Urinary bladder (tissue), 3 donors: ENCODE measurements at regions not wholly inside any gene's neighbourhood (a gene's known extent, or its start where the extent isn't known, plus 50 kb on each side); places are given as distances from the start of the nearest gene placed in this dataset.

Source experiments
- DNase-seq: peaks from one replicate; pipeline ENCODE4 v3.0.0-alpha.2; 2015; ENCODE audit errors: extremely low spot score
- H3K27ac ChIP-seq: one replicate; pipeline ENCODE4 v1.5.1; 2013; ENCODE audit warnings: low read depth, mild to moderate bottlenecking, moderate library complexity
- H3K36me3 ChIP-seq: one replicate; pipeline ENCODE4 v1.6.1; 2013; ENCODE audit warnings: mild to moderate bottlenecking, moderate library complexity; ENCODE audit not compliant: insufficient read depth
- H3K4me1 ChIP-seq: one replicate; pipeline ENCODE4 v1.6.1; 2013; ENCODE audit warnings: mild to moderate bottlenecking, moderate library complexity; ENCODE audit not compliant: insufficient read depth
- H3K4me3 ChIP-seq: one replicate; pipeline ENCODE4 v1.5.1; 2013; ENCODE audit warnings: low read depth, low read length
- WGBS: extraction: QIAGEN DNeasy Blood & Tissue Kit; methylation state at CpG from one replicate; pipeline ENCODE4 v1.1.7; 2013; 5-methylcytosine and 5-hydroxymethylcytosine counted together
- donor health status: healthy with polysubstance abuse.
- donor health status: healthy.

GRCh38 chr12:127334912-127335644 is 931.9 kb upstream of the TMEM132C start:
- no peak for DNase-seq
- no peaks in the 10 kb centered on the region for H3K4me1 ChIP-seq
- no peak overlapping the region for H3K27ac ChIP-seq
- H3K4me3 ChIP-seq = no peak overlapping the region
- 7% methylated on average over 1 of the region's 1 CpG for WGBS
- H3K36me3 ChIP-seq = no peaks in the 10 kb centered on the region

- Histone ChIP-seq H3K36me3 (no peaks in the 10 kb centered on the region), H3K27ac (no peak overlapping the region), H3K4me3 (no peak overlapping the region), H3K4me1 (no peaks in the 10 kb centered on the region)
- WGBS = 66% methylated on average over 1 of the region's 1 CpG
- DNase-seq = peak; percentile 2
These were observed 930.6 kb upstream of the TMEM132C start for GRCh38 chr12:127336416-127336815.

- H3K27ac ChIP-seq = no peak overlapping the region
- WGBS = 70% methylated on average over 4 of the region's 4 CpGs
- no peaks in the 10 kb centered on the region for H3K4me1 ChIP-seq
- no peaks in the 10 kb centered on the region for H3K36me3 ChIP-seq
- no peak for DNase-seq
- no peak overlapping the region for H3K4me3 ChIP-seq
These were observed 927.9 kb upstream of the TMEM132C start for GRCh38 chr12:127339065-127339464.

GRCh38 chr12:127340381-127340780 is 926.6 kb upstream of the TMEM132C start:
- Histone ChIP-seq H3K27ac (no peak overlapping the region), H3K4me1 (no peaks in the 10 kb centered on the region), H3K4me3 (no peak overlapping the region), H3K36me3 (no peaks in the 10 kb centered on the region)
- WGBS = 81% methylated on average over 6 of the region's 6 CpGs
- no peak for DNase-seq

GRCh38 chr12:127342861-127343260 is 924.1 kb upstream of the TMEM132C start:
- WGBS = 63% methylated on average over 6 of the region's 6 CpGs
- Histone ChIP-seq H3K4me3 (no peak overlapping the region), H3K27ac (no peak overlapping the region), H3K36me3 (no peaks in the 10 kb centered on the region), H3K4me1 (no peaks in the 10 kb centered on the region)
- no peak for DNase-seq

GRCh38 chr12:127343940-127344339 is 923.0 kb upstream of the TMEM132C start:
- DNase-seq = no peak
- WGBS = 54% methylated on average over 5 of the region's 5 CpGs
- Histone ChIP-seq H3K4me3 (no peak overlapping the region), H3K36me3 (no peaks in the 10 kb centered on the region), H3K27ac (no peak overlapping the region), H3K4me1 (no peaks in the 10 kb centered on the region)

GRCh38 chr12:127351481-127352010 is 915.4 kb upstream of the TMEM132C start:
- no peak overlapping the region for H3K4me3 ChIP-seq
- no peak for DNase-seq
- 85% methylated on average over 11 of the region's 11 CpGs for WGBS
- H3K27ac ChIP-seq = no peak overlapping the region
- H3K4me1 ChIP-seq = no peaks in the 10 kb centered on the region
- no peaks in the 10 kb centered on the region for H3K36me3 ChIP-seq

GRCh38 chr12:127355061-127355841 is 911.7 kb upstream of the TMEM132C start:
- WGBS = 69% methylated on average over 10 of the region's 10 CpGs

GRCh38 chr12:127358888-127359287 is 908.1 kb upstream of the TMEM132C start:
- Histone ChIP-seq H3K36me3 (no peaks in the 10 kb centered on the region), H3K4me3 (no peak overlapping the region), H3K4me1 (no peaks in the 10 kb centered on the region), H3K27ac (no peak overlapping the region)
- DNase-seq = no peak
- WGBS = 81% methylated on average over 2 of the region's 2 CpGs

More at GRCh38 chr12:127355061-127355841, 911.7 kb upstream of the TMEM132C start:
- H3K4me3 ChIP-seq = no peak overlapping the region
- H3K4me1 ChIP-seq = no peaks in the 10 kb centered on the region
- no peak overlapping the region for H3K27ac ChIP-seq
- no peaks in the 10 kb centered on the region for H3K36me3 ChIP-seq
- no peak for DNase-seq

- Histone ChIP-seq H3K27ac (no peak overlapping the region), H3K4me1 (no peaks in the 10 kb centered on the region), H3K36me3 (no peaks in the 10 kb centered on the region), H3K4me3 (no peak overlapping the region)
- WGBS = 86% methylated on average over 6 of the region's 6 CpGs
- no peak for DNase-seq
These were observed 906.4 kb upstream of the TMEM132C start for GRCh38 chr12:127360580-127360979.

GRCh38 chr12:127362121-127362520 is 904.8 kb upstream of the TMEM132C start:
- DNase-seq = no peak
- Histone ChIP-seq H3K4me3 (no peak overlapping the region), H3K27ac (no peak overlapping the region), H3K36me3 (no peaks in the 10 kb centered on the region), H3K4me1 (no peaks in the 10 kb centered on the region)
- WGBS = 91% methylated on average over 4 of the region's 4 CpGs

GRCh38 chr12:127363392-127363791 is 903.6 kb upstream of the TMEM132C start:
- H3K4me1 ChIP-seq = no peaks in the 10 kb centered on the region
- WGBS = 56% methylated on average over 2 of the region's 2 CpGs
- no peaks in the 10 kb centered on the region for H3K36me3 ChIP-seq
- no peak for DNase-seq
- no peak overlapping the region for H3K27ac ChIP-seq
- H3K4me3 ChIP-seq = no peak overlapping the region

GRCh38 chr12:127373559-127373958 is 893.4 kb upstream of the TMEM132C start:
- 81% methylated on average over 4 of the region's 4 CpGs for WGBS
- DNase-seq = no peak
- Histone ChIP-seq H3K27ac (no peak overlapping the region), H3K36me3 (no peaks in the 10 kb centered on the region), H3K4me1 (no peaks in the 10 kb centered on the region), H3K4me3 (no peak overlapping the region)

- no peak for DNase-seq
- Histone ChIP-seq H3K4me3 (no peak overlapping the region), H3K27ac (no peak overlapping the region), H3K4me1 (no peaks in the 10 kb centered on the region), H3K36me3 (no peaks in the 10 kb centered on the region)
These were observed 892.5 kb upstream of the TMEM132C start for GRCh38 chr12:127374447-127374846.
